Neural crest cell (in vitro differentiated cells): ENCODE measurements at regions not wholly inside any gene's neighbourhood (a gene's known extent, or its start where the extent isn't known, plus 50 kb on each side); places are given as distances from the start of the nearest gene placed in this dataset.
A peak's percentile ranks its signal among the peaks of the same experiment; 100 is the strongest.
"Not testable (repeated sequence)": the region's sequence is repeated elsewhere in the genome, so short reads cannot be mapped to it uniquely, and the experiment has no call there.

ENCODE experiments used
- DNase-seq: peaks from one replicate; pipeline ENCODE4 v3.0.0; 2021; ENCODE audit warnings: low read depth, mixed read lengths, low spot score
- H3K27ac Mint-ChIP-seq: one replicate; pipeline ENCODE4 v1.8.0; 2021; ENCODE audit warnings: mild to moderate bottlenecking, mixed read lengths; ENCODE audit not compliant: unreplicated experiment
- H3K27me3 Mint-ChIP-seq: 2 replicates; pipeline ENCODE4 v1.8.0; 2021; ENCODE audit warnings: low read depth, mild to moderate bottlenecking, mixed read lengths
- H3K36me3 Mint-ChIP-seq: 2 replicates; pipeline ENCODE4 v1.8.0; 2021; ENCODE audit warnings: low read depth, mild to moderate bottlenecking, mixed read lengths
- H3K4me1 Mint-ChIP-seq: 2 replicates; pipeline ENCODE4 v1.8.0; 2021; ENCODE audit warnings: mixed read lengths
- H3K4me3 Mint-ChIP-seq: one replicate; pipeline ENCODE4 v1.8.0; 2021; ENCODE audit warnings: mild to moderate bottlenecking, mixed read lengths
- H3K9me3 Mint-ChIP-seq: 2 replicates; pipeline ENCODE4 v1.8.0; 2021; ENCODE audit warnings: mixed read lengths
- TF ChIP-seq, protein P1 (sequence below): fragments of 200-600 bp; sonication (generic); conservative IDR thresholded peaks from 2 replicates; pipeline ENCODE4 v1.5.0; 2021; ENCODE audit warnings: antibody characterized with exemption, mild to moderate bottlenecking

DNA sequence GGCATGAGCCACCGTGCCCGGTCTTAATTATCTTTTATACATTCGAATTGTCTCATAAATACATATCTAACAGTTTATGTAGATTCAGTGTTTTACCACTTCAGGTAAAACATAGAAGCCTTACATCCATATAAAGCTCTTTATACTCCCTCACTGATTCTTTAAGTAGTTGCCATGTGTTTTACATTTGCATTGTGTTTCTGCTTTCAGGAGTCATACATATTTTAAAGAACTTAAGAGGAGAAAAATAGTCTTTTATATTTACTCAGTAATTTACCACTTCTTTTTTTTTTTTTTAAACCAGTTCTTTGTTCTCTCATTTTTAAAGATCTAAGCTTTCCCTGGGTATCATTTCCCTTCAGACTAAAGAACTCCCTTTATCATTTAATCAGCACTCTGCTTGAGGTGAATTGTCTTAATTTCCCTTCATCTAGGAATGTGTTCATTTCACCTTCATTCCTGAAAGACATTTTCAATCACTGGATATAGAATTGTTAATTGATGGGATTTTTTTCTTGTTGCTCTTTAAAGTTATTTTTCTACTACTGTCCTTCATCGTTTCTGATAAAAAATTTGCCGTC lies 127.1 kb upstream of the XIST start:
- H3K4me1 Mint-ChIP-seq: peaks cover 29% of the 10 kb centered on the region
- H3K36me3 Mint-ChIP-seq: peaks cover 7% of the 10 kb centered on the region
- peak overlapping the region; percentile 6 for H3K27ac Mint-ChIP-seq
- no peaks in the 10 kb centered on the region for H3K27me3 Mint-ChIP-seq
- H3K4me3 Mint-ChIP-seq: no peak overlapping the region
- no peaks in the 10 kb centered on the region for H3K9me3 Mint-ChIP-seq
- no peak for DNase-seq
- TF ChIP-seq, protein P1, sequence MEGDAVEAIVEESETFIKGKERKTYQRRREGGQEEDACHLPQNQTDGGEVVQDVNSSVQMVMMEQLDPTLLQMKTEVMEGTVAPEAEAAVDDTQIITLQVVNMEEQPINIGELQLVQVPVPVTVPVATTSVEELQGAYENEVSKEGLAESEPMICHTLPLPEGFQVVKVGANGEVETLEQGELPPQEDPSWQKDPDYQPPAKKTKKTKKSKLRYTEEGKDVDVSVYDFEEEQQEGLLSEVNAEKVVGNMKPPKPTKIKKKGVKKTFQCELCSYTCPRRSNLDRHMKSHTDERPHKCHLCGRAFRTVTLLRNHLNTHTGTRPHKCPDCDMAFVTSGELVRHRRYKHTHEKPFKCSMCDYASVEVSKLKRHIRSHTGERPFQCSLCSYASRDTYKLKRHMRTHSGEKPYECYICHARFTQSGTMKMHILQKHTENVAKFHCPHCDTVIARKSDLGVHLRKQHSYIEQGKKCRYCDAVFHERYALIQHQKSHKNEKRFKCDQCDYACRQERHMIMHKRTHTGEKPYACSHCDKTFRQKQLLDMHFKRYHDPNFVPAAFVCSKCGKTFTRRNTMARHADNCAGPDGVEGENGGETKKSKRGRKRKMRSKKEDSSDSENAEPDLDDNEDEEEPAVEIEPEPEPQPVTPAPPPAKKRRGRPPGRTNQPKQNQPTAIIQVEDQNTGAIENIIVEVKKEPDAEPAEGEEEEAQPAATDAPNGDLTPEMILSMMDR: no peak

DNA sequence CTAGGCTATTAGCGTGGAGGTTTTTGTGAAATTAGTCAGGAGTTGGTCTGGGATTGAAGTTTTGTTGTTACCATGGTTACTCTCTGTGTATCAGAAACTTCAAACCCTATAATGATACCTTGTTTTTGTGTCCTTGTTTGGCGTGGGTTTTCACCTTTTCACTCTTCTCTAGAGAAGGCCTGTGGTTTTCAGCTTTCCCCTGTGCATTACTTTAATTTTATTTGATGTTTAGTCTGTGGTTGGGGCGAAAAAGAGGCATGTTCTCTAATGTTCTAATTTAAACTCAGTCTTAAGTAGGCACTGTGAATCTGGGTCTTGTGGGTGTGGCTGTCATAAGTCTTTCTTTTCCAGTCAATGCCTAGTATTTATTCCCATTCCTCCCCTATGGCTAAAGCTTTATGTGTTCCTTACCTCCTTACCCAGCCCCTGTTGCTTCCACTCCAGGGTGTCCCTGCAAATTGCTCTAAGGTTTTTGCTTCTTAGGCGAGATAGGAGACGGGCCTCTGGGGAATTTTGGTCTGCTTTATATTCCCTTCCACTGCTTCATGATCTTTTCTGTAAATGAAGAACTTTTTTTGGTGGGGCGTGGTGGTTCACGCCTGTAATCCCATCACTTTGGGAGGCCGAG lies 125.1 kb upstream of the XIST start:
- H3K27ac Mint-ChIP-seq: peak overlapping the region; percentile 27
- no peak for DNase-seq
- H3K4me3 Mint-ChIP-seq: no peak overlapping the region
- TF ChIP-seq, protein P1: no peak
- H3K27me3 Mint-ChIP-seq: no peaks in the 10 kb centered on the region
- peaks cover 12% of the 10 kb centered on the region for H3K36me3 Mint-ChIP-seq
- no peaks in the 10 kb centered on the region for H3K9me3 Mint-ChIP-seq
- H3K4me1 Mint-ChIP-seq: peaks cover 34% of the 10 kb centered on the region

DNA sequence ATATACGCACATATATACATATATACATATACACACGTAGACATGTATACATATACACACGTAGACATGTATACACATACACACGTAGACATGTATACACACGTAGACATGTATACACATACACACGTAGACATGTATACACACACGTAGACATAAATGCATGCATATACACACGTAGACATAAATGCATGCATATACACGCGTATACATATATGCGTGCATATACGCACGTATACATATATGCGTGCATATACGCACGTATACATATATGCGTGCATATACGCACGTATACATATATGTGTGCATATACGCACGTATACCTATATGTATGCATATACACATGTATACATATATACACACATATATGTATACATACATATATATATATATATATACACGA lies 114.9 kb upstream of the XIST start:
- H3K9me3 Mint-ChIP-seq, H3K4me3 Mint-ChIP-seq, H3K27me3 Mint-ChIP-seq, H3K27ac Mint-ChIP-seq, DNase-seq: not testable (repeated sequence)
- Mint-ChIP-seq H3K4me1 (peaks cover 11% of the 10 kb centered on the region), H3K36me3 (peaks cover 23% of the 10 kb centered on the region)

DNA sequence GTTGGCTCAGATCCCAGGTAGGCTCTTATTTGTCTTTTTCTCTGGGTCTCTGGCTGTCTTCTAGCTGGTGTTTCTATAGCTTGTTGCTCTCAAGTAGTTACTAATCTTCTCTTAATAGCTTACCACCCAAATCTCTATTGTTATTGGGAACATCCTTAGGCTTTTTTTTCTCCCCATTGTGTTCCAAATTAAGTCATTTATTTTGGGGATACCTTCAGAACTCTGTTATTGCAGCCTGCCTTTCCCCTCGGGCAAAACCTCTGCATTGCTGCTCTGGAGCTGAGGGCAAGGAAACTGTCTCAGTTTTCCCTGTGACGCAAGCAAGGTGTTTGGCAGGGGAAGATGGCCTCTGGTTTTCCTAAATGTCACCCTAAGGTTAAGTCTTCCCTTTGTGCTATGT lies 113.3 kb upstream of the XIST start:
- H3K4me1 Mint-ChIP-seq: peaks cover 15% of the 10 kb centered on the region
- no peak overlapping the region for H3K27ac Mint-ChIP-seq
- no peak overlapping the region for H3K4me3 Mint-ChIP-seq
- peaks cover 24% of the 10 kb centered on the region for H3K36me3 Mint-ChIP-seq
- H3K9me3 Mint-ChIP-seq: peaks cover 2% of the 10 kb centered on the region
- TF ChIP-seq, protein P1: no peak
- no peaks in the 10 kb centered on the region for H3K27me3 Mint-ChIP-seq
- no peak for DNase-seq

DNA sequence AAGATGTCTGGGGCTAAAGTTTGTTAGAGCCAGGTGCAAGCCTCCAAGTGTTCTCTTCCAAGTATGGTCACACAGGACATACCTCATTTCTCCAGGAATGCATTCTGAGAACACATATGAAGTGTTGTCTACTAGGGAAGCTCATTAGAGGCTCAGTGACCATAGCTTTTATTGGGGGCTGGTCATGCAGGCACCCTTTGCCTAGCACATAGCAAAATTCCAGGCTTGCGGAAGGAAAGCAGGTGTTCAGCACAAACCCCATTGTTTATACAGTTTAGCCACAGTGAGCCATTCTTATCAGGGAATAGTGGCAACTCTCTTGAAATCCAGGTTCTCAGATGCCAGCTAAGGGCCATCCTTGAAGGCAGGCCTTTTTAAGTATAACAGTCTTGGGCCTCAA lies 112.1 kb upstream of the XIST start:
- Mint-ChIP-seq H3K9me3 (peaks cover 2% of the 10 kb centered on the region), H3K27me3 (no peaks in the 10 kb centered on the region), H3K36me3 (peaks cover 19% of the 10 kb centered on the region), H3K4me3 (no peak overlapping the region), H3K4me1 (peaks cover 18% of the 10 kb centered on the region), H3K27ac (no peak overlapping the region)
- TF ChIP-seq, protein P1: no peak
- no peak for DNase-seq

DNA sequence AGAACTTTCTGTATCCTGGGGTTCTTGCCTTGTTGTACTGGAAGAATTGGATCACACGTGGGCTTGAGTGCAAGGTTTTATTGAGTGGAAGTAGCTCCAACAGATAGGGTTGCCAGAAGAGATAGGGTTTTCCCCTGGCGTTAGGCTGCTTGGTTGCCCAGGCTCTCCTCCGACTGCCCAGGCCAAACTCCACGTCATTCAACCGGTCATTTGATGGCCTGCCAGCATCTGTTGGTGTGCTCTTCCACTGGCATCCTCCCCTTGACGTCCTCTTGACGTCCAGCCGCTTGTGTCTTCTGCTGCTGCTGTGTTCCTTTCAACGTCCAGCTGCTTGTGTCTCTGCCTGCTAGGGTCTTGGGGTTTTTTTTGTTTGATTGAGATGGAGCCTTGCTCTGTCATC lies 111.2 kb upstream of the XIST start:
- H3K36me3 Mint-ChIP-seq: peaks cover 21% of the 10 kb centered on the region
- peak overlapping the region; percentile 43 for H3K27ac Mint-ChIP-seq
- H3K4me3 Mint-ChIP-seq: no peak overlapping the region
- no peaks in the 10 kb centered on the region for H3K27me3 Mint-ChIP-seq
- H3K4me1 Mint-ChIP-seq: peaks cover 18% of the 10 kb centered on the region
- TF ChIP-seq, protein P1: no peak
- H3K9me3 Mint-ChIP-seq: no peaks in the 10 kb centered on the region
- DNase-seq: no peak
